Motor neuron (in vitro differentiated cells): ENCODE measurements at regions not wholly inside any gene's neighbourhood (a gene's known extent, or its start where the extent isn't known, plus 50 kb on each side); places are given as distances from the start of the nearest gene placed in this dataset.
A peak's percentile ranks its signal among the peaks of the same experiment; 100 is the strongest.

Source experiments
- ATAC-seq, 8 experiments: fragments of 200-7000 bp; cut with Tn5 transposase; replicated peaks in 6 of 8; 2 replicates each; pipeline ENCODE4 v1.8.0; 2021; ENCODE audit warnings: mild to moderate bottlenecking in 8 of 8, moderate library complexity in 8 of 8
- H3K27ac ChIP-seq, 2 donors: fragments of 250-450 bp; sonication (Bioruptor Pico); 2 replicates each; pipeline ENCODE4 v1.9.0; 2021; ENCODE audit warnings: antibody characterized with exemption in 2 of 2, mild to moderate bottlenecking in 2 of 2, moderate library complexity in 1 of 2
- H3K4me1 ChIP-seq, 2 donors: fragments of 250-450 bp; sonication (Bioruptor Pico); replicated peaks in 1 of 2; 2 replicates each; pipeline ENCODE4 v1.6.1; 2021; ENCODE audit warnings: antibody characterized with exemption in 2 of 2, mild to moderate bottlenecking in 2 of 2, moderate library complexity in 1 of 2
- H3K4me3 ChIP-seq, 5 donors: fragments of 250-450 bp; sonication (Bioruptor Pico); 2 replicates each; pipeline ENCODE4 v1.9.0; 2021; ENCODE audit warnings: antibody characterized with exemption in 5 of 5, mild to moderate bottlenecking in 5 of 5, moderate library complexity in 4 of 5
- WGBS, 10 experiments: fragments of 450-650 bp; shearing (Covaris generic); methylation state at CpG; one replicate each; pipeline ENCODE4 v1.0.0; 2022; 5-methylcytosine and 5-hydroxymethylcytosine counted together
- in situ Hi-C, 9 experiments: fragments of 400-800 bp; cut with MboI; loops; one replicate each; pipeline ENCODE4 v1.15.0; 2021; ENCODE audit warnings: low sequenced_read_pairs in 9 of 9, low pct_unique_long_range_greater_than_20kb in 2 of 9; ENCODE audit not compliant: unreplicated experiment in 9 of 9

GRCh38 chr16:49216593-49216992 is 65.0 kb downstream of the CBLN1 start:
- H3K4me1 ChIP-seq = peaks cover 11 to 14% of the 10 kb centered on the region in 2 donors
- in situ Hi-C loops = no loop called here
- no peak overlapping the region for H3K4me3 ChIP-seq
- H3K27ac ChIP-seq = no peak overlapping the region
- no peak for ATAC-seq
- 0 to 73% (median 45%) methylated on average over 1 to 3 of the region's 3 CpGs; no CpG with 5 or more reads in 2 of the 10 experiments for WGBS, 10 experiments

DNA sequence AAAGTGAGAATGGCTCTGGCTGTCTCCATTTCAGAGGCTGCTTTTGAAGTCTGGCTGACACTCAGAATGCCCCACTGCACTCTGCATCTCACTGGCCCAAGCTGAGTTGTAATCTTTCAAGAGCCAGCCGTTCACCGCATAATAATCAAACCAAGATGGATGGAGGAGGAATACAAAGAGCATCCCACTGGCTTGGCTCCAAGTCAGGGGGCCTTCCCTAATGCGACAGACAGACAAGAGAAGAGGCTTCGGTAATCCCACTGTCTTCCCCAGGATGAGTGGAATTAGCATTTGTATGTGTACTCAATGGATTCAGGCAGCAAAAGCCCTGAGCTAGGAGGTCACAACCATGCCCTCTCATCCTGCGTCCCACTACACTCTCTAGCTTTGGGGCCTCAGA is 68.0 kb downstream of the CBLN1 start:
- peak overlapping the region in 1 of 2 donors; percentile 40 for H3K27ac ChIP-seq
- peaks cover 11 to 14% of the 10 kb centered on the region in 2 donors for H3K4me1 ChIP-seq
- in situ Hi-C loops = no loop called here
- ATAC-seq = peak in 3 of 8 experiments; percentile 79 to 87 (median 87)
- WGBS, 10 experiments = 0 to 43% (median 0%) methylated on average over 1 to 5 of the region's 5 CpGs; no CpG with 5 or more reads in 3 of the 10 experiments
- H3K4me3 ChIP-seq = no peak overlapping the region

DNA sequence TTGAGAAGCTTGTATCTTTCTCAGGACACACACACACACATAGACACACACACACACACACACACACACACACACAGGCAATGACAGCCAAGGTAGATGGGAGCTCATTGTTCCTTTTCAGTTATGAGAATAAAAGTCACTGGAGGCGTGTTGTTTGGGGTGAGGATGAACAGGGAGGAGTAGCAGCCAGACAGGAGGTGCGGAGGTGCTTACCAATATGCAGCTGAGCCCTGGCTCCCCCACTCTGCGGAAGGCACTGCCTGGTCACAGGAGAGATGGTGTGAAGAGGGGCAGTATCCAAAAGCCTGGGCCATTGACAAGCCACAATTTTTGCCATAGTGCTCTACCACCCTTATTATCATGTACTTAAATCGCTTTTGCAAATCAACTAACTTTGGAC is 77.4 kb downstream of the CBLN1 start:
- Histone ChIP-seq H3K27ac (no peak overlapping the region), H3K4me1 (no peaks in the 10 kb centered on the region), H3K4me3 (no peak overlapping the region)
- 10 to 92% (median 69%) methylated on average over 1 to 2 of the region's 4 CpGs; no CpG with 5 or more reads in 2 of the 10 experiments for WGBS, 10 experiments
- no peak for ATAC-seq
- in situ Hi-C loops = no loop called here

DNA sequence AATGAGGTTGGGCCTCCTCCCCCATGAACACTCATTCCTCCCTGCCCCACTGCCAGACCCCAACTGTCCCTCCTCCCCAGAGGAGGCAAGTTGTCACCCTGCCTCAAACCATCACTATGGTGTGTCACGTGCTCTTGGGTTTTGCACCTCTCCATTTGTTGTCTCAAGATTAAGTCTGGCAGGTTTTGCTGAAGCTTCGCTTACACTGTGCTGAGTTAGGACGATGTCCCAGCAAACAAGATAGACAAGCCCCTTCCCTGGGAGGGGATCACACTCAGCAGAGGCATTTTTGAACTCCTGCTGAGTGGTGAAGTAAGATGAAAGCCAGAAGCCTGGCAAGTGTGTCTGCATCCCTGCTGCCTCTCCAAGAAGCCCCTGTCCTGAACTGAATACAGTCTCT is 78.3 kb downstream of the CBLN1 start:
- Histone ChIP-seq H3K27ac (no peak overlapping the region), H3K4me1 (no peaks in the 10 kb centered on the region), H3K4me3 (no peak overlapping the region)
- 0 to 90% (median 60%) methylated on average over 1 to 2 of the region's 3 CpGs; no CpG with 5 or more reads in 5 of the 10 experiments for WGBS, 10 experiments
- no peak for ATAC-seq
- in situ Hi-C loops = no loop called here

DNA sequence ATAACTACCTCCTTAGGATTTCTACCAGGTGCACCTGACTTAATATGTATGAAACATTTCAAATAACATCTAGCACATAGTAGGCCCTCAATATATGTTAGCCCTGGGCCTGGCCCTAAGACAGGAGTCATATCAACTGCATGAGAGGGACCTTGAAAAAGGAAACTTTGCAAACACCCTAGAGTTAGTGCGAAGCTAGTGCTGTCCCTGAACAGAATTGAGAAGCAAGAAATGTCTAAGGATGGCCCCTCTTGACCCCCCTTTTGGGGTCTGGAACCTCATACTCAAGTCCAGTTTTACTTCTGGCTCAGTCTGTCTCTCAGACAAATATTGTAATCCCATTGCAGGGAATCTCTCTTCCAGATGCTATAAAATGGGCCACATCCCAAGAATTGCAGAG is 80.5 kb downstream of the CBLN1 start:
- Histone ChIP-seq H3K4me3 (no peak overlapping the region), H3K4me1 (no peaks in the 10 kb centered on the region), H3K27ac (no peak overlapping the region)
- 25 to 100% (median 69%) methylated on average over 1 of the region's 1 CpG; no CpG with 5 or more reads in 6 of the 10 experiments for WGBS, 10 experiments
- in situ Hi-C loops = no loop called here
- no peak for ATAC-seq

GRCh38 chr16:49200223-49200820 is 81.3 kb downstream of the CBLN1 start:
- Histone ChIP-seq H3K27ac (no peak overlapping the region), H3K4me3 (no peak overlapping the region), H3K4me1 (peaks cover 3 to 5% of the 10 kb centered on the region in 2 donors)
- WGBS, 10 experiments = 0 to 100% (median 65%) methylated on average over 2 to 7 of the region's 8 CpGs; no CpG with 5 or more reads in 2 of the 10 experiments
- ATAC-seq = no peak
- in situ Hi-C loops = no loop called here

GRCh38 chr16:49195237-49195548 is 86.4 kb downstream of the CBLN1 start:
- ATAC-seq = peak in 4 of 8 experiments; percentile 28 to 87 (median 83)
- 8 to 10% methylated on average over 2 of the region's 5 CpGs; no CpG with 5 or more reads in 8 of the 10 experiments for WGBS, 10 experiments
- Histone ChIP-seq H3K27ac (peak overlapping the region in 1 of 2 donors; percentile 40), H3K4me3 (no peak overlapping the region), H3K4me1 (peaks cover 18 to 25% of the 10 kb centered on the region in 2 donors)
- in situ Hi-C loops = no loop called here

DNA sequence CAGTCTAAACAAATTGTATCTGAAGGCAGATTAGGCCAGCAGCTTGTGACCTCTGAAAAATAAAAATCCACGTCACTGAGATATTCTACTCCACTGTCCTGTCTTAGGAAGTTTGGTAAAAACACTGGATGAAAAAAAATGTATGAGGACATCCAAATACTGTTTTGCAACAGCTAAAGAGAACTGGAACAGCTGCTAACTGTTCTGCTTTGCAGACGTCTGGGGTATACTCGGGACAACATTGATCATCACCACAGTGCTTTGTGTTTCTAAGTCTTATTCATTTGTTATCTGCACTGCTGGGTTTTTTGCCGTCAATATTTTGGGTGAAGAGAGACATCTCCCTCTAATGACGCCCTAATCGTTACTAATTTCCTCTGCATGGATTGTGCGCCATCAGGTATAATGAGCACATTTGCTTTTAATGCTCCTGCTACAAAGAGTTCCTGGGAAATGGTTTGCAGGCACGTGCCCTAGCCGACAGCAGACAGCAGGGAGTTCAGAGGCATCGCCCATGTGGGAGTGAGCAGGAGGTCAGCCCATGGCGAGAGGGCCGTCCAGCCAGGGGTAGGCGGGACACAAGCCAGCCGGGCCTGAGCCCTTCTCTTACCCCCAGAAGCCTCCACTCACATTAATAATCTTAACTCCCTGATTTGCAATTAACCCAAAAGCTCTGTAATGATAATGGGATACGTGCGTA is 87.0 kb downstream of the CBLN1 start:
- H3K27ac ChIP-seq = peak overlapping the region; percentile 17 to 40
- peak in 4 of 8 experiments; percentile 28 to 95 (median 94) for ATAC-seq
- peaks cover 18 to 27% of the 10 kb centered on the region in 2 donors for H3K4me1 ChIP-seq
- H3K4me3 ChIP-seq = no peak overlapping the region
- WGBS, 10 experiments = 0 to 67% (median 27%) methylated on average over 2 to 8 of the region's 16 CpGs
- in situ Hi-C loops = no loop called here

- WGBS, 10 experiments = 0 to 94% (median 55%) methylated on average over 1 to 2 of the region's 2 CpGs; no CpG with 5 or more reads in 6 of the 10 experiments
- in situ Hi-C loops = no loop called here
- no peak for ATAC-seq
These were observed 88.0 kb downstream of the CBLN1 start for GRCh38 chr16:49193596-49193995.

DNA sequence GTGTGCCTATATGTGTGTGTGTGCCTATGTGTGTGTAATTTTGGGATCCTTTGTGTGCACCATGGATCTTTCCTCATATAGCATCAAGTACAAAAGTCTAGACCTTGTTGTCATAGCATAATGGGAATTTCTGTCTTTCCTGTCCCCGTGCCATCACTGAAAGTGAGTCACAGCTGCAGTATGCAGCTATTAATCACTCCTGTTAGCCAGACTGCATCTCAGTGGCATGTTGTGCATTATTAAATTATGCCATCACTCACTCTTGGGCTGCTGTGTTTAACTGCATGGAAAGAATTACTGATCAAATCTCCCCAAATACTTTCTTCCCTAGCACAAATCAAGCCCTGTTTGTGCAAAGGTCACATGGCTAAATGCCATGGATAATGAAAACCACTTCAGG is 92.4 kb downstream of the CBLN1 start:
- peak in 4 of 8 experiments; percentile 85 to 95 (median 86) for ATAC-seq
- Histone ChIP-seq H3K27ac (no peak overlapping the region), H3K4me1 (peaks cover 4 to 14% of the 10 kb centered on the region in 2 donors), H3K4me3 (no peak overlapping the region)
- 0 to 57% (median 8%) methylated on average over 1 of the region's 1 CpG; no CpG with 5 or more reads in 4 of the 10 experiments for WGBS, 10 experiments
- in situ Hi-C loops = no loop called here

More at GRCh38 chr16:49193596-49193995, 88.0 kb downstream of the CBLN1 start:
- H3K4me1 ChIP-seq = peaks cover 18 to 29% of the 10 kb centered on the region in 2 donors
- H3K4me3 ChIP-seq = no peak overlapping the region
- H3K27ac ChIP-seq = no peak overlapping the region

DNA sequence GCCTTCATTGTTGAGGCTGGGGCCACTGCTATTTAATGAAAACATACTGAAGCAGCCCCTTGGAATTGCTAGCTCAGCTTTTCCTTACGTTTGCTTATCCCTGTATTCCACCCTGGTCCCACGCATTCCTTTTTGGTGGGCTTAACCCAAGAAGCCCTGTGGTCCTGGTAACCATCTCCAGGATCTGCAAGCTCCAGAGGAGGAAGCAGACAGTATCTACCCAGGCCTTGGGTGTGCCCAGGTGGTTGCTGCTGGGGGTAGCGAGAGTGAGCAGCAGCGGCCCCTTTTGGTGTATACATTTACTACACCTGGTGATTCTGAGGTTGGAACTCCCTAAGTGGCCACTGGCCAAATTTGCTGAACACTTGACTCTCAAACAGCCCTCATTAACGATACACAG is 97.7 kb downstream of the CBLN1 start:
- in situ Hi-C loops = no loop called here
- WGBS, 10 experiments = 0 to 48% (median 24%) methylated on average over 1 to 4 of the region's 5 CpGs; no CpG with 5 or more reads in 4 of the 10 experiments
- no peak for ATAC-seq
- H3K27ac ChIP-seq = no peak overlapping the region
- H3K4me3 ChIP-seq = no peak overlapping the region
- peaks cover 0 to 22% of the 10 kb centered on the region in 2 donors for H3K4me1 ChIP-seq

DNA sequence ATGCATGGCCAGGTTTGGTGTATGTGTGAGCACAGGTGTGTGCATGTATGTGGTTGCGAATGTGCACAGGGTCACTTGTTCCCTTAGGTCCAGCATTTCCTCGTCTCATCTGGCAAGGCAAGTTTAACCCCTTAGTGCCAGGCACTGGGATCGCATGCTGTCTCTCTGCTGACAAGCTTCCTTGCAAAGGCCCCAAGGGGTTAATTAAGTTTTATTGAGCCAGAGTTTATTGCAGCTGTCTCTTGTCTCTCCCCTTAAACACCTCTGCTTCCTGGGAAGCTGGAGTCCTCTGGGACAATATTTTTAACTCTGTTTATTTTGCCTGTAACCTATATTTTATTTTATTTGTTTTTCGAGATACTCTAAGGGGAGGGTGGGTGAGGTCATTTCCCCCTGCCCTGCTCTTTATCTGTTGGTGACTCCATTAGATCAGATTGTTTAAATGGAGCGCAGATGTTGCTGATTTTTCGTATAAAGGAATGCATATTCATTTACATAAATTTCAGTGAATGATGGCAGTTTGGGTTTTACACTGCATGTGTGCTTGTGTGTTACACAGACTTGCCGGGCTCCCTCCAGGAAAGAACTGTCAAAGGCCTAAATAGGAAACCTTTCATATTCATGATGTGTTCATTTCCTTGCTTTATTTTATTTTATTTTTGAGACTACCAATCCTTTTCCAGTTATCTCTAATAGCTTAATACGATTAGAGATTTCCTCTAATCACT is 99.7 kb downstream of the CBLN1 start:
- H3K27ac ChIP-seq = no peak overlapping the region
- ATAC-seq = peak in 3 of 8 experiments; percentile 31 to 71 (median 32)
- in situ Hi-C loops = no loop called here
- peaks cover 0 to 22% of the 10 kb centered on the region in 2 donors for H3K4me1 ChIP-seq
- WGBS, 10 experiments = 0 to 79% (median 25%) methylated on average over 1 to 6 of the region's 8 CpGs
- H3K4me3 ChIP-seq = no peak overlapping the region

- in situ Hi-C loops = no loop called here
- WGBS, 10 experiments = 0 to 79% (median 40%) methylated on average over 1 to 4 of the region's 4 CpGs; no CpG with 5 or more reads in 5 of the 10 experiments
- H3K27ac ChIP-seq = no peak overlapping the region
- peaks cover 0 to 22% of the 10 kb centered on the region in 2 donors for H3K4me1 ChIP-seq
- no peak for ATAC-seq
- H3K4me3 ChIP-seq = no peak overlapping the region
These were observed 101.8 kb downstream of the CBLN1 start for GRCh38 chr16:49179714-49180330.
